ENCODE measurements at regions not wholly inside any gene's neighbourhood (a gene's known extent, or its start where the extent isn't known, plus 50 kb on each side); places are given as distances from the start of the nearest gene placed in this dataset.

DNA sequence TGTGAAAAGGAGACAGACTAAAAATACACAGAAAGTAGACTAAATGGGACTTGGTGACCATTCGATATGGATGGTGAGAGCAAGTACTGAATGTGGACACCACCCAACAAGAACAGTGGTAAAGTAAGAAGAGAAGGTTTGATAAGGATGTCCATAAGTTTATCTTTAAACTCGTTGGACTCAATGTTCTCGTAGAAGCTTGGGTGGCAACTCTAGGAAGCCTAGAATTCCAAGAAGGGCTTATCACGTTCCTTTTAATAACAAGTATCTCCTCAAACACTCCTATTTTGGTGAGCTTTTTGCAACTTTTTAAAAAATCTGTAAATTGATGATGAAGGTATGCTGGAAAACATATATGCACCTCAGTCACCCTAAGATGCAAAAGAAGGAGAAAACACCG lies 108.6 kb upstream of the CDH6 start:
- no peak for DNase-seq
- Histone ChIP-seq H3K9me3 (no peaks in the 10 kb centered on the region), H3K4me3 (no peak overlapping the region), H3K27me3 (no peaks in the 10 kb centered on the region), H3K27ac (no peak overlapping the region), H3K36me3 (ENCODE audit: low read depth, missing control alignments) (no peaks in the 10 kb centered on the region), H3K4me1 (no peaks in the 10 kb centered on the region)
- 64 to 73% methylated on average over 5 of the region's 5 CpGs for WGBS, 2 donors
- TF ChIP-seq, protein P1, sequence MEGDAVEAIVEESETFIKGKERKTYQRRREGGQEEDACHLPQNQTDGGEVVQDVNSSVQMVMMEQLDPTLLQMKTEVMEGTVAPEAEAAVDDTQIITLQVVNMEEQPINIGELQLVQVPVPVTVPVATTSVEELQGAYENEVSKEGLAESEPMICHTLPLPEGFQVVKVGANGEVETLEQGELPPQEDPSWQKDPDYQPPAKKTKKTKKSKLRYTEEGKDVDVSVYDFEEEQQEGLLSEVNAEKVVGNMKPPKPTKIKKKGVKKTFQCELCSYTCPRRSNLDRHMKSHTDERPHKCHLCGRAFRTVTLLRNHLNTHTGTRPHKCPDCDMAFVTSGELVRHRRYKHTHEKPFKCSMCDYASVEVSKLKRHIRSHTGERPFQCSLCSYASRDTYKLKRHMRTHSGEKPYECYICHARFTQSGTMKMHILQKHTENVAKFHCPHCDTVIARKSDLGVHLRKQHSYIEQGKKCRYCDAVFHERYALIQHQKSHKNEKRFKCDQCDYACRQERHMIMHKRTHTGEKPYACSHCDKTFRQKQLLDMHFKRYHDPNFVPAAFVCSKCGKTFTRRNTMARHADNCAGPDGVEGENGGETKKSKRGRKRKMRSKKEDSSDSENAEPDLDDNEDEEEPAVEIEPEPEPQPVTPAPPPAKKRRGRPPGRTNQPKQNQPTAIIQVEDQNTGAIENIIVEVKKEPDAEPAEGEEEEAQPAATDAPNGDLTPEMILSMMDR (IDR thresholded peaks at IDR 0.05): no peak
- no peak for TF ChIP-seq POLR2A (IDR thresholded peaks at IDR 0.05)
- intact Hi-C loops (cut with DNase I; ENCODE audit: low total_unique reads): no loop called here

DNA sequence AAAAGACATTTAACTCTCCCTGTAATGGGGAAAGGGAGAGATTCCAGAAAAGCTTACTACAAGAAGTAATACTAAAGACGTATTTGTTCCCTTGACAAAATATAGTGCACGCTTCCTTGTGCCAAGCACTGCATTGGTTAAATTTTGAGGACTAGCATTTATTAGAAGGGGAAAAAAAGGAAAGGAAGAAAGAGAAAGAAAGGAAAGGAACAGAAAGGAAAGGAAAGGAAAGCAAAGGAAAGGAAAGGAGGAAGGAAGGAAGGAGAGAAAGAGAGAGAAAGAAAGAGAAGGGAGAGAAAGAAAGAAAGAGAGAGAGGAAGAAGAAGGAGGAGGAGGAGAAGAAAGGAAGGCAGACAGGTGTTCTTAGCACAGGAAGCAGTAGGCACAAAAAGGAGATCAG lies 110.1 kb upstream of the CDH6 start:
- Histone ChIP-seq H3K4me3 (no peak overlapping the region), H3K36me3 (ENCODE audit: low read depth, missing control alignments) (no peaks in the 10 kb centered on the region), H3K27me3 (no peaks in the 10 kb centered on the region), H3K9me3 (no peaks in the 10 kb centered on the region), H3K27ac (no peak overlapping the region), H3K4me1 (no peaks in the 10 kb centered on the region)
- DNase-seq: no peak
- TF ChIP-seq POLR2A (IDR thresholded peaks at IDR 0.05): no peak
- TF ChIP-seq, protein P1 (IDR thresholded peaks at IDR 0.05): no peak
- intact Hi-C loops (cut with DNase I; ENCODE audit: low total_unique reads): no loop called here
- WGBS, 2 donors: 90 to 94% methylated on average over 2 of the region's 2 CpGs

DNA sequence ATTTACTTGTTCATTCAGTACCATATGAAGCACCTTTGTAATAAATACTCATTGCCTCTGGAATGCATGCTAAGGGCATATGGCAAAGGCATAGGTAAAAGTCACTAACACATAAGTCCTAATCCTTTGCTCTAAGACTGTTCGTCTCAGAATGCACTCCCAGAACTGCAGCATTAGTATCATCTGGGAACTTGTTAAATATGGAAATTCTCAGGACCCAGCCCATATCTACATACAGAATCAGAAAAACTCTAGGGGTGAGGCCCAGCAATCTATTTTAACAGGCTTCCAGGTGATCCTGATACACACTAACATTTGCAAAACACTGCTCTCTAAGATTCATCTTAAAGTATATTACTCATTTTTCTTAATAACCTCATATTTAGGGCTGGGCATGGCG lies 113.8 kb upstream of the CDH6 start:
- no peak overlapping the region for H3K4me3 ChIP-seq
- no peak for DNase-seq
- intact Hi-C loops (cut with DNase I; ENCODE audit: low total_unique reads): no loop called here
- no peaks in the 10 kb centered on the region for H3K36me3 ChIP-seq (ENCODE audit: low read depth, missing control alignments)
- TF ChIP-seq, protein P1 (IDR thresholded peaks at IDR 0.05): no peak
- TF ChIP-seq POLR2A (IDR thresholded peaks at IDR 0.05): no peak
- H3K9me3 ChIP-seq: no peaks in the 10 kb centered on the region
- no peaks in the 10 kb centered on the region for H3K4me1 ChIP-seq
- 89 to 96% methylated on average over 2 of the region's 2 CpGs for WGBS, 2 donors
- no peak overlapping the region for H3K27ac ChIP-seq
- H3K27me3 ChIP-seq: no peaks in the 10 kb centered on the region

DNA sequence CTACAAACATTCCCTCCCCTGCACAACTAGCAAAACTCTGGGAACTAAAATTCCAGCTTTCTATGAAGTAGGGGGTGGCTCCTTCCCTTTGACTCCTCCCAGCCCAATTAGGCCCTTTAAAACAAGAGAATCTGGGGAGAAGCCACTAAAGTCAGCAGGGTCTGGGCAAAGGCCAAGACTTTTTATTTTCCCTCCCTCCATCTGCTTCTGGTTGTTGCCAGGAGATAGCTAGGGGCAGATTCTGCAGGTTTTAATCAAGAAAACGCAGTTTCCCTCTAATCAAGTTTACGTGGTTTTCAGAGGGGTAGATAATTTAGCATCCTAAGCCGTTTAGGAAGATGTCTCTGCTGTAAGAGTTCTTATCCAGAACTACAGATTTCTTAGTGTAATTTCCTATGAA lies 114.5 kb upstream of the CDH6 start:
- Histone ChIP-seq H3K4me1 (no peaks in the 10 kb centered on the region), H3K36me3 (ENCODE audit: low read depth, missing control alignments) (no peaks in the 10 kb centered on the region), H3K9me3 (no peaks in the 10 kb centered on the region), H3K4me3 (no peak overlapping the region), H3K27ac (no peak overlapping the region), H3K27me3 (no peaks in the 10 kb centered on the region)
- TF ChIP-seq POLR2A (IDR thresholded peaks at IDR 0.05): no peak
- TF ChIP-seq, protein P1 (IDR thresholded peaks at IDR 0.05): no peak
- WGBS, 2 donors: 47 to 48% methylated on average over 3 of the region's 3 CpGs
- intact Hi-C loops (cut with DNase I; ENCODE audit: low total_unique reads): no loop called here
- DNase-seq: no peak

DNA sequence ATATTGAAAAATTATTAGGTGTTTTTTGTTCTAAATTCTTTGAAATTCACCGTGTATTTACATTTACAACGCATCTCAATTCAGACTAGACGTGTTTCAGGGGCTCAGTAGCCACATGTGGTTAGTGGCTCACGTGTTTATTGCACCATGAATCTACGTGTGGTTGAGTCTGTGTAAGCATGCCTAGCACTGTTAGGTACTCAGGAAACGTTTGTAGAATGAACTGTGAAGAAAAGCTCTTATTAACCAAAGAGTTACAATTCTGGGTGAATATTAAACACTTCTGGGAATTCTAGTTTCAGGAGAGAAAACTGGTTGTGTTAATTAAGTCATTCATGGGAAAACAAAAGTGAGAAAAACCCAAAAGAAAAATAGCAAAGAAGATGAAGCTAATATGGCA lies 117.5 kb upstream of the CDH6 start:
- no peaks in the 10 kb centered on the region for H3K36me3 ChIP-seq (ENCODE audit: low read depth, missing control alignments)
- no peaks in the 10 kb centered on the region for H3K27me3 ChIP-seq
- no peaks in the 10 kb centered on the region for H3K4me1 ChIP-seq
- 66 to 82% methylated on average over 6 of the region's 6 CpGs for WGBS, 2 donors
- H3K9me3 ChIP-seq: no peaks in the 10 kb centered on the region
- no peak overlapping the region for H3K4me3 ChIP-seq
- TF ChIP-seq, protein P1 (IDR thresholded peaks at IDR 0.05): no peak
- no peak for TF ChIP-seq POLR2A (IDR thresholded peaks at IDR 0.05)
- no peak for DNase-seq
- no peak overlapping the region for H3K27ac ChIP-seq
- intact Hi-C loops (cut with DNase I; ENCODE audit: low total_unique reads): no loop called here

All from testis (tissue), 2 donors.